Tibial nerve (tissue), 4 donors: ENCODE measurements at regions not wholly inside any gene's neighbourhood (a gene's known extent, or its start where the extent isn't known, plus 50 kb on each side); places are given as distances from the start of the nearest gene placed in this dataset.

Experiments
- DNase-seq, 2 donors: peaks; one replicate each; pipeline ENCODE4 v3.0.0-alpha.2; 2019; ENCODE audit warnings: low spot score in 2 of 2
- H3K27ac ChIP-seq, 4 donors: fragments of 200-600 bp; sonication (generic) in 3 of 4; one replicate each; pipeline ENCODE4 v1.5.1; 2017 to 2019; ENCODE audit warnings: mild to moderate bottlenecking in 1 of 4
- H3K27me3 ChIP-seq, 2 donors: fragments of 200-600 bp; sonication (generic) in 1 of 2; one replicate each; pipeline versions ENCODE4 v1.5.1 to v1.6.0; 2017 to 2019
- H3K36me3 ChIP-seq, 3 donors: fragments of 200-600 bp; sonication (generic); one replicate each; pipeline ENCODE4 v1.5.1; 2018 to 2019
- H3K4me1 ChIP-seq, 4 donors: fragments of 200-600 bp; sonication (generic) in 3 of 4; one replicate each; pipeline ENCODE4 v1.5.1; 2017 to 2019
- H3K4me3 ChIP-seq, 4 donors: fragments of 200-600 bp; sonication (generic) in 3 of 4; one replicate each; pipeline ENCODE4 v1.5.1; 2017 to 2019; ENCODE audit warnings: mild to moderate bottlenecking in 1 of 4, moderate library complexity in 1 of 4
- H3K9me3 ChIP-seq, 4 donors: fragments of 200-600 bp; sonication (generic) in 3 of 4; one replicate each; pipeline ENCODE4 v1.5.1; 2017 to 2019
- CTCF ChIP-seq, 5 experiments: fragments of 200-600 bp in 3 of 5; fragments of 450-650 bp in 2 of 5; sonication (generic) in 3 of 5; IDR thresholded peaks; one replicate each; pipeline ENCODE4 v1.5.1; 2016 to 2019; ENCODE audit warnings: antibody characterized with exemption in 5 of 5, mild to moderate bottlenecking in 3 of 5, moderate library complexity in 2 of 5
- EP300 ChIP-seq, 2 donors: sonication (generic); formaldehyde crosslinking; IDR thresholded peaks; one replicate each; pipeline ENCODE4 v1.6.1; 2017; ENCODE audit warnings: antibody characterized with exemption in 2 of 2, mild to moderate bottlenecking in 1 of 2
- POLR2A ChIP-seq, 2 donors: fragments of 450-650 bp; IDR thresholded peaks; one replicate each; pipeline ENCODE4 v1.6.1; 2017; ENCODE audit warnings: antibody characterized with exemption in 2 of 2, mild to moderate bottlenecking in 2 of 2, moderate library complexity in 2 of 2
- WGBS, 2 donors: methylation state at CpG; one replicate each; pipeline ENCODE4 v1.1.5; 2018; 5-methylcytosine and 5-hydroxymethylcytosine counted together

- H3K9me3 ChIP-seq, result no peaks in the 10 kb centered on the region
- H3K27ac ChIP-seq, result peak overlapping the region in 1 of 4 donors; percentile 6
- TF ChIP-seq EP300 (IDR thresholded peaks at IDR 0.05) (no peak), POLR2A (IDR thresholded peaks at IDR 0.05) (no peak), CTCF (IDR thresholded peaks at IDR 0.05) (no peak)
- no peak overlapping the region for H3K4me3 ChIP-seq
- WGBS, 2 donors, result 51 to 68% methylated on average over 3 of the region's 3 CpGs
- H3K4me1 ChIP-seq, result peaks cover 0 to 39% (median 5%) of the 10 kb centered on the region in 4 donors
- DNase-seq, result no peak
- H3K36me3 ChIP-seq, result peaks cover 0 to 7% (median 0%) of the 10 kb centered on the region in 3 donors
- no peaks in the 10 kb centered on the region for H3K27me3 ChIP-seq
Measured at GRCh38 chr3:159887911-159888310, 100.7 kb upstream of the IL12A start.

GRCh38 chr3:159892171-159892795, 96.4 kb upstream of the IL12A start:
- no peaks in the 10 kb centered on the region for H3K27me3 ChIP-seq
- TF ChIP-seq POLR2A (IDR thresholded peaks at IDR 0.05) (no peak), EP300 (IDR thresholded peaks at IDR 0.05) (no peak), CTCF (IDR thresholded peaks at IDR 0.05) (no peak)
- no peaks in the 10 kb centered on the region for H3K9me3 ChIP-seq
- no peak for DNase-seq
- no peak overlapping the region for H3K27ac ChIP-seq
- no peak overlapping the region for H3K4me3 ChIP-seq
- 80 to 87% methylated on average over 2 of the region's 2 CpGs for WGBS, 2 donors
- H3K4me1 ChIP-seq, result peaks cover 0 to 49% (median 6%) of the 10 kb centered on the region in 4 donors
- peaks cover 0 to 13% (median 0%) of the 10 kb centered on the region in 3 donors for H3K36me3 ChIP-seq

- Histone ChIP-seq H3K36me3 (peaks cover 0 to 13% (median 0%) of the 10 kb centered on the region in 3 donors), H3K27ac (no peak overlapping the region), H3K4me1 (peaks cover 0 to 55% (median 4%) of the 10 kb centered on the region in 4 donors), H3K4me3 (no peak overlapping the region), H3K9me3 (no peaks in the 10 kb centered on the region), H3K27me3 (no peaks in the 10 kb centered on the region)
- WGBS, 2 donors, result 69 to 83% methylated on average over 1 of the region's 1 CpG
- TF ChIP-seq CTCF (IDR thresholded peaks at IDR 0.05), result no peak
- TF ChIP-seq EP300 (IDR thresholded peaks at IDR 0.05), result no peak
- TF ChIP-seq POLR2A (IDR thresholded peaks at IDR 0.05), result no peak
- DNase-seq, result no peak
Measured at GRCh38 chr3:159892801-159893200, 95.8 kb upstream of the IL12A start.

- 46 to 62% methylated on average over 4 of the region's 4 CpGs for WGBS, 2 donors
- H3K4me3 ChIP-seq, result no peak overlapping the region
- H3K27me3 ChIP-seq, result no peaks in the 10 kb centered on the region
- no peaks in the 10 kb centered on the region for H3K9me3 ChIP-seq
- TF ChIP-seq POLR2A (IDR thresholded peaks at IDR 0.05) (no peak), EP300 (IDR thresholded peaks at IDR 0.05) (no peak), CTCF (IDR thresholded peaks at IDR 0.05) (no peak)
- peaks cover 0 to 13% (median 0%) of the 10 kb centered on the region in 3 donors for H3K36me3 ChIP-seq
- no peak for DNase-seq
- H3K4me1 ChIP-seq, result peaks cover 0 to 59% (median 4%) of the 10 kb centered on the region in 4 donors
- peak overlapping the region in 1 of 4 donors; percentile 14 for H3K27ac ChIP-seq
Measured at GRCh38 chr3:159894386-159894785, 94.2 kb upstream of the IL12A start.

GRCh38 chr3:159895430-159895829, 93.2 kb upstream of the IL12A start:
- H3K4me1 ChIP-seq, result peaks cover 0 to 59% (median 4%) of the 10 kb centered on the region in 4 donors
- no peak overlapping the region for H3K27ac ChIP-seq
- DNase-seq, result no peak
- H3K36me3 ChIP-seq, result peaks cover 0 to 13% (median 0%) of the 10 kb centered on the region in 3 donors
- WGBS, 2 donors, result 70 to 79% methylated on average over 2 of the region's 2 CpGs
- H3K9me3 ChIP-seq, result no peaks in the 10 kb centered on the region
- H3K27me3 ChIP-seq, result no peaks in the 10 kb centered on the region
- no peak overlapping the region for H3K4me3 ChIP-seq
- TF ChIP-seq POLR2A (IDR thresholded peaks at IDR 0.05) (no peak), EP300 (IDR thresholded peaks at IDR 0.05) (no peak), CTCF (IDR thresholded peaks at IDR 0.05) (no peak)
